ENCODE measurements at regions not wholly inside any gene's neighbourhood (a gene's known extent, or its start where the extent isn't known, plus 50 kb on each side); places are given as distances from the start of the nearest gene placed in this dataset.
"Not testable (repeated sequence)": the region's sequence is repeated elsewhere in the genome, so short reads cannot be mapped to it uniquely, and the experiment has no call there.

GRCh38 chr20:55074266-55074840, 599.0 kb downstream of the DOK5 start:
- not testable (repeated sequence) for DNase-seq (ENCODE audit: low spot score)

- DNase-seq (ENCODE audit: low spot score), result no peak
Observed at GRCh38 chr20:55070001-55070400, 594.6 kb downstream of the DOK5 start.

- no peak for DNase-seq (ENCODE audit: low spot score)
Observed at GRCh38 chr20:55067158-55067825, 591.9 kb downstream of the DOK5 start.

- no peak for DNase-seq (ENCODE audit: low spot score)
Observed at GRCh38 chr20:55058938-55059337, 583.5 kb downstream of the DOK5 start.

GRCh38 chr20:55057779-55058415, 582.5 kb downstream of the DOK5 start:
- no peak for DNase-seq (ENCODE audit: low spot score)

- no peak for DNase-seq (ENCODE audit: low spot score)
Observed at GRCh38 chr20:55054453-55054852, 579.1 kb downstream of the DOK5 start.

GRCh38 chr20:55053389-55053788, 578.0 kb downstream of the DOK5 start:
- no peak for DNase-seq (ENCODE audit: low spot score)

GRCh38 chr20:55052459-55052858, 577.1 kb downstream of the DOK5 start:
- DNase-seq (ENCODE audit: low spot score), result no peak

- DNase-seq (ENCODE audit: low spot score), result no peak
Observed at GRCh38 chr20:55038684-55039083, 563.3 kb downstream of the DOK5 start.

- no peak for DNase-seq (ENCODE audit: low spot score)
Observed at GRCh38 chr20:55031971-55032370, 556.6 kb downstream of the DOK5 start.

- DNase-seq (ENCODE audit: low spot score), result no peak
Observed at GRCh38 chr20:55014766-55015165, 539.4 kb downstream of the DOK5 start.

- DNase-seq (ENCODE audit: low spot score), result no peak
Observed at GRCh38 chr20:55010761-55011160, 535.4 kb downstream of the DOK5 start.

- DNase-seq (ENCODE audit: low spot score), result no peak
Observed at GRCh38 chr20:55009066-55009465, 533.7 kb downstream of the DOK5 start.

GRCh38 chr20:55004044-55004443, 528.7 kb downstream of the DOK5 start:
- DNase-seq (ENCODE audit: low spot score), result no peak

GRCh38 chr20:54995553-54995952, 520.2 kb downstream of the DOK5 start:
- DNase-seq (ENCODE audit: low spot score), result no peak

- no peak for DNase-seq (ENCODE audit: low spot score)
Observed at GRCh38 chr20:54995011-54995410, 519.6 kb downstream of the DOK5 start.

GRCh38 chr20:54985091-54985490, 509.7 kb downstream of the DOK5 start:
- no peak for DNase-seq (ENCODE audit: low spot score)

- no peak for DNase-seq (ENCODE audit: low spot score)
Observed at GRCh38 chr20:54984104-54984448, 508.7 kb downstream of the DOK5 start.

- DNase-seq (ENCODE audit: low spot score), result peak; percentile 51
Observed at GRCh38 chr20:54983394-54984103, 508.2 kb downstream of the DOK5 start.

- no peak for DNase-seq (ENCODE audit: low spot score)
Observed at GRCh38 chr20:54981175-54981574, 505.8 kb downstream of the DOK5 start.

GRCh38 chr20:54980103-54980960, 504.9 kb downstream of the DOK5 start:
- no peak for DNase-seq (ENCODE audit: low spot score)

- no peak for DNase-seq (ENCODE audit: low spot score)
Observed at GRCh38 chr20:54950304-54950703, 474.9 kb downstream of the DOK5 start.
